HG03064 (cell line): ENCODE measurements at regions not wholly inside any gene's neighbourhood (a gene's known extent, or its start where the extent isn't known, plus 50 kb on each side); places are given as distances from the start of the nearest gene placed in this dataset.

Experiments used
- ATAC-seq: cut with Tn5 transposase; IDR thresholded peaks from one replicate; pipeline ENCODE4 v1.9.1; 2021; ENCODE audit warnings: low read depth; ENCODE audit not compliant: unreplicated experiment

DNA sequence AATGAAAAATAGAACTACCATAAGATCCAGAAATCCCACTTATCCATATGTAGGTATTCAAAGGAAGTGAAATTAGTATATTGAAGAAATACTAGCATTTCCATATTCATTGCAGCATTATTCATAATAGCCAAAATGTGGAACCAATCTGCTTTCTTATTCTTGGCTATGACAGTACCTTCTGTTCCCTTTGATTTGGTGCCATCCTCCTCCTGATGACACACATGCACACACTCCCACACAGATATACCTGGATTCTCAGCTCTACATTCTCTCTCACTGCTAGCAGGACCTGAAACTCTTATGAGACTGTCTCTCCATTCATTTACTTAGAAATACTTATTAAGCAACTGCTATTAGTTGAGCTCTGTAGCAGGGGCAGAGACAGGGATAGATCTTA, 582.6 kb upstream of the TENM4 start:
- no peak for ATAC-seq

DNA sequence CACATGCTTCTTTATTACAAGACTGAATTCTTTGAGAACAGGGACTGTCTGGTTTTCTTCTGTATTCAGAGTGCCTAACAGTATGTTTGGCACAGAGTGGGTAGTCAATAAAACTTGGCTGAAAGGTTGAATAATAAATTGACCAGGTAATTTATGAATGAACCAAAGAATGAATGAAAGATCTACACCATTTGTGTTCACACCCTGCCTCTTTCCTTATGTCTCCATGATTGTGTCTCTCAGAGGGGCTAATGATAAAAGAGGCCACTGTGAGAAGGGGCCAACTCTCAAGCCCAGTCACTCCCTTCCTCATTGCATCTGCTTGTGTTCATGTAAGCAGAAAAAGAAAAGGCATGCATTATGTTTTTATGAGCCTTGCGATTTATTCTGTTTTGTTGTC, 569.7 kb upstream of the TENM4 start:
- ATAC-seq, result no peak

DNA sequence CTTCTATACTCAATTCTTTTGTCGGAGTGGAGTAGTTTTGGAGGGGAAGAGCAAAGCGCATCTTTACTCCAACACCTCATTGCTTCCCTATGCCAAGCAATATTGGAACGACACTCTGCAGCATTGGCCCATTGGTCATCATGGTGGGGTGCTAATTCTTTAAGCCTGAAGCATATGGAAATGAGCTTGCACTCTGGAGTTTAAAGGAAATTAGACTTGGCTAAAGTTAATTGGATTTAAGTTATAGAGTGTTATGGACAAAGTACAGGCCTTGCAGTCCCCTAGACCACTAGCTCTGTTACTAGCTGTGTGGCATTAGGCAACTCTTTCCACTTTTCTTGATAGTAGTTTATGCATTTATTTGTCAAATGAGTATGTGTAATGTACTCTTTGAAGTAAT, 568.3 kb upstream of the TENM4 start:
- ATAC-seq, result no peak

DNA sequence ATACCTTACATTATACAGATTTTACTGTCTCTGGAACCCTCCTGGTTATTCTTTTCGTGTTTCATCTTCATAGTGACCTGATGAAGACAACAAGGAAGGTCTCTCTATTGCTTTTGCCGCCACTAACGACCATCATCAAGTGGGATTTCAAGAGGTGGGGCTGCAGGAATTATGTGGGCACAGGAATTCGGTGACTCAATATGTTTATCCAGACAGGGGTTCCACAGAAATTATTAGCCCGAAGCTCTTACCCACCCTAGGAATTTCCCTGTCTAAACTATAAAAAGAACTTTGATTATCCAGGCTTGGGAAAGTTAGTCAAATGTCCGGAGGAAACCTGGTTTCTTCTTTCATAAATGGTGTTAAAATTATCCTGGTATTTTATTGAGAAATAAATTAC, 566.8 kb upstream of the TENM4 start:
- no peak for ATAC-seq

DNA sequence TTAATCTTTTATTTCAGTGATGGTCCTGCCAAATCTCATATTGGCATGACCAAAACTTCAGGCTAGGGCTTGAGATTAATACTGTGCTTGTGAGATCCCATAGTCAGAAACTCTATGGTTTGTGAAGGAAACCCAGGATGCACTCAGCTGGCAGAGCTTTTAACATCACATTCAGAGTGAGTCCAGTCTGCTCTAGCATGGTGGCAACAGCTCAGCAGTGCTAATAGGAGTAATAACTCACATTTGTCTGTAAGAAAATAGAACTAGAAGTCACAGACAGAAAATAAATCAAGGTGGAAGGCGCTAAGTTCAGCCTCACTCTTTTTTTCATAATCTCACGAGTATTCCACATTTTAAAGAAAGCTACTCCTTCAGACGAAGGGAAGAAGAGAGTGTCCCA, 549.3 kb upstream of the TENM4 start:
- ATAC-seq, result no peak

DNA sequence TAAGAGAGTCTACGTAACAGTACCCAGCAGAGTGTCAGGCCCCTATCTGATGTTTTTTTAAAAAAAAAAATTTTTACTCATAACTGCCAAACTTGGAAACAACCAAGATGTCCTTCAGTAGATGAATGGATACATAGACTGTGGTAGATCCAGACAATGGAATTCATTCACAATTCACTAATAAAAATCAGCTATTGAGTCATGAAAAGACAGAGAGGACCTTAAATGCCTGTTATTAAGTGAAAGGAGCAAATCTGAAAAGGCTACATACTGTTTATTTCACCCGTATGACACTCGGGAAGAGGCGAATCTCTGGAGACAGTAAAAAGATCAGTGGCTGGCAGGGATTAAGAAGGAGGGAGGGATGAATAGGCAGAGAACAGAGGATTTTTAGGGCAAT, 541.4 kb upstream of the TENM4 start:
- ATAC-seq, result no peak

DNA sequence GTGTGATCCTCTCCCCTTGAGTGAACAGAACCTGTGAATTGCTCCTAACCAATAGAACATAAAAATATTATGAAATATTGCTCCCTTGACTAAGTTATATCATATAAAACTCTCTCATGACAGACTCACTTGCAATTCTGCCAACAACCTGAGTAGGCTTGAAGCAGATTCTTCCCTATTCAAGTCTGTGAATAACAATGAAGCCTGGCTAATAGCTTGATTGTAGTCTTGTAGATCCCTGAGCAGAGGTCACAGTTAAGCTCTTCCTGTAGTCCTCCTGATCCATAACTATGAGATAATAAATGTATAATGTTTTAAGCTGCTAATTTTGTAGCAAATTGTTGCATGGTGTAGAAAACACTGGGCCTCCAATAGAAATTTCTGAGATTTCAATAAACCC, 540.1 kb upstream of the TENM4 start:
- ATAC-seq, result no peak

DNA sequence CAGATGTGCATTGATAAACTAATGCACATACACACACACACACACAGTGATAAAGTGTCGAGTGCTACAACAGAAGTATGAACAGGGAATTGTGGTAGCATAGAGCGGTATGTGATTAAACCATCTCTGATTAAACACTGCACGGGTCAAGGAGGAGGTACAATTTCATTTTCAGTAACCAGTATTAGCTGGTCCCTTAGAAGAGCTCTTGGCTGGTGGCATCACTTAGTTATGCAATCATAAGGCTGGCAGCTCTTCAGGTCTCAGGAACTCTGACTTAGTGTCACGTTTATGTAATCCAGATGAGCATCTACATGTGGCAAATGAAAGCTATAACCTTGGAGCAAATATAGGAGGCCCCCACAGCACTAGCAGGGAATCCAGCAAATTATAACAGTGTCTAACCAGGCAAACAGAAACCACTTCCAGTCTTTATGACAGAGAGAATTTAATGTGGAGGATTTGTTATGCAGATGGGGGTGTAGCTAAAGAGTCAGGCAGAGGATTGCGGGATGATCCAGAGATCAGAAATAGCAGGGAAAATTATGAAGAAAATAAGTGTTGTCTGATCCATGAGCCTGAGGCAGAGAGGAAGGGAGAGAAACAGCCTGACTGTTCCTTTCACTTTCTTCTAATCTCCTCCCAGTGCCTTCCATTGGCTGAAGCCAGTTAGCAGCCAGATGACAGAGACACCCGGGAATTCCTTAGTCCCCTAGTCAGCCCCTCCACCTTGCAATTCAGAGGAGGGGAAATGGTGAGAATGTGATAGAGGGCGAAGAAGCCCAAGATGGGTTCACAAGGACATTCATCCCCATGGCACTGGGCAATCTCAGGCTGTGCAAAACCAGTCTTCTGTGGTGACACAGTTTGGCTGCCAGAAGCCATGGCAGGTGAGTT, 533.1 kb upstream of the TENM4 start:
- ATAC-seq, result no peak

DNA sequence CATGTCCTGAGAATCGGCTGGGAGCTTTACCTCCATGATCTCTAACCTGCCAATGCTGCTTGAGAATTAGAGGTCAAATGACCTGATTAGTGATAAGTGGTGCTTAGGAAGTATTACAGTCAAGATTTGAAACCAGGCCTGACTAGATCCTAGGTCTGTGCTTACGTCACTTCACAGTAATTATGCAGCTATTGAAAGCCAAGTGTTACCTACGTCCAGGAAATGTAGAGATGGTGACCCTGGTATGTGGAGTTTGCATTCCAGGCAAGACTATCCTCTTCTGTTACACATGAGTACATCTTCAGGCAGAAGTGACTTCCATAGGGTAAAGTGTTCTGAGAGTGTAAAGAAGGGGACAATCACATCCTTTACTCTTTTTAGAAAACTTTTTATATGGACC, 530.4 kb upstream of the TENM4 start:
- no peak for ATAC-seq

DNA sequence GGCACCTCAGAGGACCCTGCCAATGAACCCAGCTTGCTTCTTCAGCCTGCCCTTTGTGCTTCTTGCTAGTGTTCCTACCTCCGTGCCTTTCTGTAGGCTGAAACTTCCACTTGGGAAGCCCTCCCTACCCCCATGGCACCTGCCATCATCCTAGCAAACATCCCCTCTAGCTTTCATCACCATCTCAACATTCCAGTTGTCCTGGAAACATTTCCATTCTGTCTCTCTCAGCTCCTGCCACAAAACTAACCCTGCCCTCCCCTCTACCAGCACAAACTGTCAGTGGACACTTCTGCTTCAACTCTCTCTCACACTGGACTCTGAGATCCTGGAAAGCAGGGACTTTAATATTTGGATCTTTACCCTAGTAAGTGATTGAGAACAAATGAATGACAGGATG, 525.8 kb upstream of the TENM4 start:
- ATAC-seq, result no peak

DNA sequence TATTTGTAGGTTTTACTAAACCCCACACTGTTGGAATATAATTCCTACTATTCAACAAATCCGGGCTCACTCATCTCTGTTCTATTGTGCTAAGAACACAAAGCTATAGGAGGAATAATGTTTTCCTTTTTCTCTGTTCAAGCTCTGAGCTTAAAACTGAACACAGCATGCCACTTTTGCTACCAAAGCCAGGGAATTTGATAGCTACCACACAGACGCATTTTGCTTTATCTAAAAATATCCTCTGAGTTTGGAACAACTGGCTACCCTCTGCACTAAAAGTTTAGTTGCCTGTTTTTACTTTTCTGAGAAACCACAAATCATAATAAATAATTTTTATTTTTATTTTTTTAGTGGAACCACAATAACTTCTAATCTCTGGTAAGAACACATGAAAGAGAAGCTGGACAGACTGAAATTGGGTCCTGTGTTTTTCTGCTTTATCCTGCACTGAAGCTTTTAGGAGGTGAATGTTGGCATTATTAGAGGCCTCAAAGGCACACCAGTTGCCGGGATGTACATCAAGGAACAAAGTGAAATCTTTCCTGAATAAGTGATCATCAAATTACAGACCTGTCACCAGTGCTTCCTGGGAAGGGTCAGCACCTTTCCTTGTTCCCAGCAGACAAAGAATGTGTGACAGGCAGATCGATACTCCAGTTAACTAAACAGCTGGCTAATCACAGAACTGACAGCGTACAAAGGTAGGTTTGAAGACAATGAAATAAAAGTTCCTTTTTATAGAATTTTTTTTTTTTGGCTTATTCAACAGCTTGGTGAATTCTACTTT, 523.2 kb upstream of the TENM4 start:
- no peak for ATAC-seq

DNA sequence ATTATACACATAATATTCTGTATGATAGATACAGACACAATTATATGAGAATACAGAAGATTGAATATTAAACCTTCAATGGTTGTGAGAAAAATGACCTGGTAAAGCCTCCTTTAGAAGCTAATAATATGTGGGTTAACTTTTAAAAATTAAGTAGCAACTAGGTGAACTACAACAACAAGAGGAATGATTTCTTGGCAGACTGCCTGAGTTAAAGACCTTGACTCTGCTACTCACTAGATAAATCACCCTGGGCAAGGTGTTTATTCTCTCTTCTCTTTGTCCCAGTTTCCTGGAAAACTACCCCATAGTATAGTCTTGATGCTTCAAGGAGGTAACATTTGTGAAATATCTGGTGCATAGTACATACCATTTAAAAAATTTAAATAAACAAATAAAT, 519.6 kb upstream of the TENM4 start:
- ATAC-seq, result no peak

DNA sequence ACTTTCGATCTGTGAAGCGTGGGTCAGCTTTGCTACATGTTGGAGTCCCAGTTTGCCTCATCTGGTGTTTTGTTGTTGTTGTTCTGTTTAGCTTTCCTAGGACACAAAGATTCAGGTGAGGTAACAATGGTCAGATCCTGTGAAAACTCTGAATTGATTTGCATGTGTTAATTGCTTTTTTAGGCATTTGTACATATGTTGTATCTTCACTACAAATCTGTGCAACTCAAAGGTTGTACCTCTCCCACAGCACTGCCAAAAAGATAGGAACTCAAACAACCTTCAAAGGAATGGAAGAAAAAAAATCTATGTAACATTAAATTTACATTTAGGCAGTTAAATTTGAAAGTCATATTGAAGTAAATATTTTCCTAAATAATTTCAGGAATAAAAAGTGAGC, 518.5 kb upstream of the TENM4 start:
- no peak for ATAC-seq

DNA sequence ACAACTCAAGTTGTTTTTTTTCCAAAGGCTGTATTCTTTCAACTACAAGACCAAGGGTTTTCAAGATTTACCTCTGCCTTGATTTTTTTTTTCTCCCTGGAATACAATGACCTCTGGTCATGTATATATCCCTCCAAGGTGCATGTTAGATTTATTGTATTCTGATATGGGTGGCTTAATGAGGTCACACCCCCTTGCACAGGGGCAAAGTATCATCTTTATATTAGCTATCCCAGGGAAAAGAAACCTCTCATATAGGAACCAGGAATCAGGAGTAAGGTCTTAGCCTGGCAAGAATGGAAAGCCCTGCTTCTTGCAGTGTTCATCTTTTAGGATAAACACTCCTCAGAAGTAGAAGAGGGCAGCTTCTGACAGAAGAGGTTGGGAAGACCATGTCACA, 516.9 kb upstream of the TENM4 start:
- ATAC-seq, result no peak

DNA sequence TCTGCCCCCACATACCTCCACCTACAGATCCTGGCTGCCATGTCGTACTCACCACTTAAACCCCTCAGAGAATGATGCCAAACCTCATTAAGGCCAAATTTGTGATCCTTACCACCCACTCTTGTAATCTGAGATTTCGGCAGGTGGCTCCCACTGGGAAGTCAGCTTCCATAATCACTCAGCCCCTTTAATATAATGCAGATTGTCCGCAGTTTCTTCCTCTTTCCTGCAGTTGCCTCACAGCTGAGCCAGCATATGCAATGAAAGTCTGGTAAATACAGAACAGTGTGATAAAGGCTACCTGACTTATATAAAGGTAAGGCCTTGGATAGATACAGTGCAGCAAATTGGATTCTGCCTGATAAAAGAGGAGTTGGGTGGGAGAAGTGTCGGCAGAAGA, 515.2 kb upstream of the TENM4 start:
- no peak for ATAC-seq

DNA sequence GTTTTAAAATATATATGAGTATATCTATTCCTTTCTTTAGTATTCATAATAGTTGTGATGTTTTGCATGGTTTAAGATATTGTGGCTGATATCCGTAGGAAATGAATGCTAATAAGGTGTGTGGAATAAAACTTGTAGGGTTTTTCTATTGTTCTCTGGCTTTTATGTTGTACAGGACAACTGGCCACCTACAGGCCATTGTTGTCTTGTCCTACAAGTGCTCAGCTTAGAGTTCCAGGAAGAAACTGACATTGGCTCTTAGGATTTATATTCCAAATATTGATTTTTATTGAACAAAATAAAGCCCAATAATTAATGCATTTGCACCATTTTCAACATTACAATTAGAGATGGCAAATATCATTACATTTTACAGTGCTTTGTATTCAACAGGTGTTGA, 512.8 kb upstream of the TENM4 start:
- no peak for ATAC-seq

DNA sequence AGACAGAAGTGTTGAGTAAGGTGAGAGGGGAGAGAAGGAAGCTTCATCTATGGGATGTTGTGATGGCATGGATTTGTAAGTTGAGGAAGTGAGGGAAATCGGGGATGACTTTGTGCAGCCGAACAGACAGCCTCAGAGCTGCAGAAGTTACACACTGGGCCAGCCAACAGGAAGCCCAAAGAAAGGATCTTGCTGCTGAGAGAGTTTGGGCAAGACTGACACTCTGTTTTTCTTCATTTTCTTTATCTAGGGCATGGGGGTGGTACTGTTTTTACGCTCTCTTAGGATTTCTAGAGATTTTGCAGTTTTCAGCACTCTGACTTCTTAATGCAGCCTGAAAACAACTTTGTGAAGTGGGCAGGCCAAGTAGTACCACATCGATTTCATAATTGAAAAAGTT, 509.9 kb upstream of the TENM4 start:
- no peak for ATAC-seq

DNA sequence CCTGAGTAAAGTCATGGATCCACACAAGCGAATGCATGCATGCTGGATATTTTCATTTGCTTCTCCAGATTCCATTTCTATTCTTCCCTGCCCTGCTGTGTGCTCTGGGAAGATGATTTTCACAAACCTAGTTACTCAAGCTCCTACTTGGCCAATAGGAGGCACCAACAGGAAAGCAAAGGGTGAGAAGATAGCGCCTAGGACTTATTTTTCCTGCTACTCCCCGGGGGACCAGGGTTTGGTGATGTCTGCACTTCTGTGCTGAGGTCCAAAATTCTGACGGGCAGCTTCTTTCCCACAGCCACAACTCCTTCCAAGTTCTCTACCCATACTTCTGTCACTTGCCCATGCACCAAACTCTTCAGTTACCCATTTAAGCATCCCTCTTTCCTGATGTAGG, 509.3 kb upstream of the TENM4 start:
- ATAC-seq, result no peak

DNA sequence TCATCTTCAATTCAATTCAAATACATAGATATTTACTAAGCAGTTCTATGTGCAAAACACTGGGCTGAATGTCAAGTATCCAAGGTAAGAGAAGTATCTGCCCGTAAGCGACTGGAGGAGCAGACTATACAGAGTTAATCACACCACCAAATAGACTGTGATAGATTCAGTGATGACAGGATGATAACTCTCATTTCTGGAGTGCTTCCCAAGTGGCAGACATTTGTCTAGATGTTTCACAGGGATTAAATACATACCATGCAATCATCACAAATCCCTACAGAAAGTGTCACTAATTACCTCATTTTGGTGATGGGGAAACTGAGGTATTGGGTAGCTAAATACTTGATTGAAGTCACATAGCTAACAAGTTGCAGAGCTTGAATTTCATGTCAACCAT, 508.7 kb upstream of the TENM4 start:
- no peak for ATAC-seq

DNA sequence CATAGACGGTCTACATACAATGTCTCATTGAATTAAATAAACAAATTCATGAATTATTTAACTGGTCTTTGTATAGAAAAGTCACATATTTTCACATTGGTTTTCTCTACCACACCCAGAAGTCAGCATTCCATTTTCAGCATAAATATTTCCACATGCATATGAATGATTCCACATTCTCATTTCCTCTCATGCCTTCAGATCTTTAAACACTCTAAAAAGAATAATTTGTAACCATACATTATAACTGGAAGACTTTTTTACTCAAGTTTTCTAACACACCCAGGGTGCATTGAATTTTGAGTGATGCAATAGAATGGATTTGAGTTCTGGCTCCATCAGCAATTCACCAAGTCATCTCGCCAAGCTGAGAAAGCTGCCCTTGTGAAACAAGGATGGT, 501.8 kb upstream of the TENM4 start:
- ATAC-seq, result no peak

DNA sequence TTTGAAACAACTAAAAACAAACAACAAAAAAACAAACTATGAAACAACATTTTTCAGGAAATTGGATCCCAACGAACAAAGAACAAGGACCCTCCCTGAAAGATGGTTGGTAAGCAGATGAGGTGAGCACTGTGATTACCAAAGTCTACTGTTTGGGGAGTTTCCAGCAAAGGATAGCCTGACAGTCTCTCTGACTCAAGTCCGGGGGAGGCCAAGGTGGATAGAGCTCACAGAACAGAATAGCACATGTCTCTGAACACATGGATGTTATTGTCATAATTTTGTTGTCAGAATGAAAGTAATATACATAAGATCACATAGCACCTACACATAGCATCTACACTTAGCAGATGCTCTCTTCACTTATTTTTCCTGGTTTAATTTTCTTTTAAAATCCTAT, 501.3 kb upstream of the TENM4 start:
- no peak for ATAC-seq
